ENCODE measurements at regions not wholly inside any gene's neighbourhood (a gene's known extent, or its start where the extent isn't known, plus 50 kb on each side); places are given as distances from the start of the nearest gene placed in this dataset.

GRCh38 chr12:63326260-63326659 is 175.3 kb upstream of the AVPR1A start:
- TF ChIP-seq CTCF (IDR thresholded peaks at IDR 0.05) (no peak), EZH2 (IDR thresholded peaks at IDR 0.05; ENCODE audit: borderline replicate concordance, insufficient read depth, low read depth, low read length, poor library complexity, severe bottlenecking) (no peak)

All from B cell (primary cell).